Activated CD8-positive, alpha-beta memory T cell treated with anti-CD3 and anti-CD28 coated beads, Interleukin-2, amount 50 U/mL, for 1 hour (primary cell): ENCODE measurements at regions not wholly inside any gene's neighbourhood (a gene's known extent, or its start where the extent isn't known, plus 50 kb on each side); places are given as distances from the start of the nearest gene placed in this dataset.

ENCODE experiments used
- DNase-seq: peaks from one replicate; pipeline ENCODE4 v3.0.0-alpha.2; 2020; ENCODE audit errors: extremely low read depth

- DNase-seq, result no peak
Measured at GRCh38 chr4:82031376-82031927, 342.3 kb downstream of the HNRNPD start.

- no peak for DNase-seq
Measured at GRCh38 chr4:82017680-82018079, 356.1 kb downstream of the HNRNPD start.

- DNase-seq, result no peak
Measured at GRCh38 chr4:82005158-82005557, 368.6 kb downstream of the HNRNPD start.

DNA sequence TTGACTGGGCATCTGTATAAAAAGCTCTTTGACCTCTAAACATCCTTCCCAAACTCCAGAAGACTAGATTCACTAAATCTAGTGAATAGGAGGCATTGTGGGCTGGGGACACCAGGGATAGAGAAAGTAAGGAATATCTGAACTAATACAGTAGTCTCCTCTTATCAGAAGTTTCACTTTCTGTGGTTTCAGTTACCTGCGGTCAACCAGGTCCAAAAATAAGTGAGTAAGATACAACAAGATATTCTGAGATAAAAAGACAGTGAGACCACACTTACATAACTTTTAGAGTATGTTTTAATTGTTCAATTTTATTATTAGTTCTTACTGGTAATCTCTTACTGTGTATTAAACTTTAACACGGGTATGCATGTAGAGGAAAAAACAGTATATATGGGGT, 376.5 kb downstream of the HNRNPD start:
- no peak for DNase-seq

DNA sequence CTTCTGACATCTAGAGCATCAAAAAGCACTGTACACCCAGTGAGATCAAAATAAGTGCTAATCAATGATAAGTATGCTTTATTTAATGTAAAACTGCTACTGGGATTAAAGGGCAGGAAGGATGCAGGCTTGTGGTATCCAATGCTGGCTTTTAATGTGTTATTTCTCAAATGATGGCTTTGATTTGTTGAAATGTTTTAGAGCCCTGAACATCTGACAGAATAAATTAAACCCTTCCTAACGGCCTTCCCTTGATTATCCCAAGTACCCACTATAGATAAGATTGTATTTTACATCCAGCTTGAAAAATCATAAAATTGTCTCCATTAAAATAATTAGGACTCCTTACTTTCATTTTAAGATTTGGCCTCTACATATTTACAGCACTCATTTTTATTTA, 382.9 kb downstream of the HNRNPD start:
- no peak for DNase-seq

DNA sequence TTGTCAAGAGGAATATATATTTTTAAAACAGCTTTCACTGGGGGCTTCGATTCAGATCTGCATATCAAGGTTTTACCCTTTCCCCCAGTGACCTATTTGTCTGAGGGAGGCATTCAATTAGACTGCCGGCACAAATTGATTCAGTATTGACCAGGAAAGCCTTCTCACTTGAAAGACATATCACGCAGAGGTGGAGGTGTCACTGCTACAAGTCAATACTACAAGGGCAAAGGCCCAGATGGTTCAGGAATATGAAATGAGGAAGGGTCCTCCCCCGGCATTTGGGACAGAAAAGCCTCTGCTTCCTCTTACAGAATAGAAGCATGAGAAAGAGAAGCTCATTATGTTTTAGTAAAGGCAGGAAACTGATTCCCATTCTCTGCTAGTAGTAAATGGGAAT, 383.6 kb downstream of the HNRNPD start:
- DNase-seq, result no peak

DNA sequence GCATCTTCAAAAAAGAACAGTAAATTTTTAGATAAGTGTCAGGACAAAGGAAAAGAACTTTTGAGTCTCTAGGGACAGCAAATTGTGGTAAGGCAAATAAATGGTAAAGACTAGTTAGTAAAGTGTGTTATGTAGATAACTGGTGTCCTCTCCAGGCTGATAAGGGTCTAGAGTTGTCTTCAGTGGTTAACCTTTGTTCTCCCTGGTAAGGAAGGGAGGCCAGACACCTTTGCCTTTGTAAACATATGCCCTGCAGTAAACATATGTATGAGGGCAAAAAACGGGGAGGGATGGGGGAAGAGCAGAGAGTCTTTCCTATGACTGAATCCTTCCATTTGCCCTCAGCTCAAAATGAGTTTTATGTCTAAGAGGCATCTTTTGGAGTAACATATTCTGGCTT, 384.6 kb downstream of the HNRNPD start:
- DNase-seq, result no peak

DNA sequence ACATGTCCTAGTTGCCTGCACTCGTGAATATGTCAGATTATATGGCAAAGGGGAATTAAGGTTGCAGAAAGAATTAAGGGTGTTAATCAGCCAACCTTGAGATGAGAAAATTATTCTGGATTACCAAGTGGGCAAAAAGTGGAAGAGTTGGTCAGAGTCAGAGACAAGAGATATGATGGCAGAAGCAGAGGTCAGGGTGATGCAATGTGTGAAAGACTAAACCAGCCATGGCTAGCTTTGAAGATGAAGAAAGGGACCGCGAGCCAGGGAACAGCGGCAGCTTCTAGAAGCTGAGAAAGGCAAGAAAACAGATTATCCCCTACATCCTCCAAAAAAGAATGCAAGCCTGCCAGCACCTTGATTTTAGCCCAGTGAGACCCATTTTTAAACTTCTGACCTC, 385.6 kb downstream of the HNRNPD start:
- DNase-seq, result no peak

GRCh38 chr4:81984746-81985145, 389.0 kb downstream of the HNRNPD start:
- no peak for DNase-seq

DNA sequence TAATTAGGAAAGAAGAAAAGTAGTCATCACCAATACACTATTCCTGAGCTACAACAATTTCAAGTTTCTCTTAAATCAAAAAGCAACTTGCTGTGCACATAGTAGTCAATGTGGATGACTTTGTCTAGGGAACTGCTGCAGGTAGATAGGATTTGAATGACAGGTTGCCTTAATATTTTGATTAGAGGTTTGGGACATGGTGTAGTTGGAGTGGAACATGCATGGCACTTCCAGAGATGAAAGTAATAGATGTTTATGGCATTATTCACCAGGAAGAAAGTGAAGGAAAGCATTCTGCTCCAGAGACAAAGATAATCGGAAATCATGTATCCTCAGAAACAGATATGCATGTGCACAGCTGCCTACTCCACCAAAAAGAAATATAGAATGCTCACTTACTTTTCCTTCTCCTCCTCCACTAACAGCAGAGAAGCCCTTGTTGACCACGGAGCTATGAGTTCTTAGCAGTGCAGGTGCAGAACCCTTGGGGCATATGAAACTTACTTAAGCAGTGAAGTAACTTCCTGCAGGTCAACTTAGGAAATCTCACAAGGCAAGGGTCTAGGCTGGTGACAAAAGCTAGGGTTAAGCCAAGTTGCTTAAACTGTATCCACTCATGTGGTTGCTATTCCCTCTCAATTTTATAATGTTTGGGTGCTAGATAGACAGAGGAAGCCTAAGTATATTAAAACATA, 390.8 kb downstream of the HNRNPD start:
- DNase-seq, result no peak

DNA sequence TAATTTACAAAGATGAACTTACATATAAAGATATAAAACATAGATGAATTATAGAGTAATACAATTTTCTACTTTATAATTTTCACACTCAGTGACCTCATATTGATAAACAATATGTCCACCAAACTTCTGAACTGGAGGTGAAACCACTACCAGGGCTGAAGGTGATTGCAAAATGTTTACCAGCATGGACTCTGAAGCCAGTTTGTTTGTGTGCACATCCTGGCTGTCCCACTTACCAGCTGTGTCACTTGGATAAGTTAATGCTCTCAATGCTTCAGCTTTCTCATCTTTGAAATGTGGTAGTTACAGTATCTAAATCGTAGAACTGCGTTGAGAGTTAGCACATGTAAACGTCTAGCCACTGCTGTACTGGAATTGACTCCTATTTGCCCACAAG, 392.6 kb downstream of the HNRNPD start:
- DNase-seq, result no peak

GRCh38 chr4:81974523-81974922, 399.3 kb downstream of the HNRNPD start:
- DNase-seq, result no peak

DNA sequence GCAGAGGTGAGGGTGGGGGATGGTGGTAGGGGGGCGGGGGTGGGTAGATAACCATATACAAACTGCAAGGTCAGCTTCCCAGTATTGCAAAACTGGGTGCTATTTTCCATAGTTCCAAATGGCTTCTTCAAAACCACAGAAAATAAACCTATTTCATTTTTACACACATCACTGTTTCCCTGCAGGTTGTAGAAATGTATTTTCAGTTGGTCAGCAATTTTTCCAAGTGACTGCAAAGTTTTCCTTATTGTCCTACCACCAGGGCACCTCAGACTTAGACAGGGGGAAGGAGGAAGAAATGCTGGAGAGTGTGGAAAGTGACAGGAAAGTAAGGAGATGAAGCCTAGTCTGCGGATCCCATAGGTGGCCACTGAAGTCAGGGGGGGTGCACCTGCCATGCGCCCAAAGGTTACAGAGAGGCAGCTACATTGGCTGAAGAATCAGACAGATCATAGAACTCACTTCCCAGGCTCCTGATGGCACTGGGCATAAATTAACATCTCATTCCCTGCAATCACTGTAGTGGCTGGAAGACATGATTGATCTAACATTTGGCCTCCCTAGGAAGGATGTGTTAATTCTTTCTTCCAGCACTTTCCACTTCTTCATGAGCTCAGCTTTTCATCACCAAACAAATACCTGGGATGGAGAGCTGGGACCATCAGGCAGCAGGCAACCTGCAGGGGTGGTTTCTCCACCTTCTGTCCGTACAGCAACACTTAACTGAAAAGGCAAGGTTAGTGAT, 402.0 kb downstream of the HNRNPD start:
- DNase-seq, result no peak

DNA sequence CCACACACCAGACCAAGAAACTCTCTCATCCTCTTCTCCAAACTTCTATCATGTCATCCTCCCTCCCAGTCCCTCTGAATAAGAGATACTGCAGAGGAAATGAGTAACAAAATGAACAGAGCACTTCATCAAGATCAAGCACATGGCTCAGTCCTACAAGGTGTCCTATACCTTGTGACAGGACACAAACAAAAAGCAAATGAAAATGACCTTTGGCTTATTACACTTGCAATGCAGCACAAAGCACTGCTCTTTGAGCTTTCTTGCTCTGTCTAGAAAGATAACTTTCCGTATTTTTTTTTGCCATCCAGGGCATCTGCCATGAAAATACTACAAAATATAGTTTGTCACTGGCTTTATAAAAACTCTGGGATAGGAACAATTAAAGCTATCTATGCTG, 402.7 kb downstream of the HNRNPD start:
- DNase-seq, result no peak

DNA sequence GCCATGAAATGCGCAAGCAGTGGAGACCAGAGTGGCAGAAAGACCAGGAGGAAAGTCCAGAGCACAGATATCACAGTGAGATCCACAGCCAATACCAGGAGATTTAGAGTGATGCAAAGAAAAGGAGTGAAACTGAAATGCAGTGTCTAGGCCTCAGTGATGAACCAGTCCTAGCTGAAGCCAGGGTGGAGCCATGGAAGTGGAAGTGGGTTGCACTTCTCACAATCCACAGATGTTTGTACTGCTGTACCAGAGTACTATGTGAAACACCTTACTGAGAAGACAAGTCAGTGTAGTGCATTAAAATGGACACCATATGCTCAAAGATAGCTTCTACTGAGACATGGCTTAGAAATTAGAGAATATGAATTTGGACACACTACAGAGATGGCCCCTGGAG, 403.3 kb downstream of the HNRNPD start:
- no peak for DNase-seq

GRCh38 chr4:81966676-81967075, 407.1 kb downstream of the HNRNPD start:
- no peak for DNase-seq

GRCh38 chr4:81965911-81966310, 407.9 kb downstream of the HNRNPD start:
- DNase-seq, result no peak

DNA sequence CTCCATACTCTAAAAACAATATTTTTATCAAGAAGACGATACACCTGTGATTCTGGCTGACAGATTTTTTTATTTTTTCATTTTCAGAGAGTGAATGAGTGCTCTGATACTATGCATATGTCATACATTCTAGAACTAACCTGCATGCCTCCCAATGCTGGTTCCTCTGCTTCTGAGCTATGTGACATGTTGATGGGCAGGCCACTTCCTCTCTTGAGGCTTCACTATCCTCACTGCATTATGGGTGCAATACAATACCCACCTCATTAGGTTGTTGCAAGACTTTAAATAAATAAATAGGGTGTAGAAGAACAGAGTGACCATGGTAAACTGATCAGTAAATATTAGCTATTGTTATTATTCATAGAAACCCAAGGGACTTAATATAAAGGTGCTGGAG, 408.3 kb downstream of the HNRNPD start:
- DNase-seq, result no peak

DNA sequence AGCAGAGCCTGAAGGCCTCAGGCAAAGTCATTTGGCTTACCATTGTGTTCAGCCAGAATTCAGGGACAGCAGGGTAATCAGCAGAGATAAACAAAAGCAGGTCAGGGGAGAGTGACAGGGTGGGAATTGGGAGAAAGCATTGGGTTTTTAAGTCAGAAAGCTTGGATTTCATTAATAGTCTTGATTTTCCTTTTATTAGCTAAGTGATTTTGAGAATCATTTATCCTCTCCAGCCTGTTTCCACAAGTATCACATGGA, 410.1 kb downstream of the HNRNPD start:
- DNase-seq, result no peak

DNA sequence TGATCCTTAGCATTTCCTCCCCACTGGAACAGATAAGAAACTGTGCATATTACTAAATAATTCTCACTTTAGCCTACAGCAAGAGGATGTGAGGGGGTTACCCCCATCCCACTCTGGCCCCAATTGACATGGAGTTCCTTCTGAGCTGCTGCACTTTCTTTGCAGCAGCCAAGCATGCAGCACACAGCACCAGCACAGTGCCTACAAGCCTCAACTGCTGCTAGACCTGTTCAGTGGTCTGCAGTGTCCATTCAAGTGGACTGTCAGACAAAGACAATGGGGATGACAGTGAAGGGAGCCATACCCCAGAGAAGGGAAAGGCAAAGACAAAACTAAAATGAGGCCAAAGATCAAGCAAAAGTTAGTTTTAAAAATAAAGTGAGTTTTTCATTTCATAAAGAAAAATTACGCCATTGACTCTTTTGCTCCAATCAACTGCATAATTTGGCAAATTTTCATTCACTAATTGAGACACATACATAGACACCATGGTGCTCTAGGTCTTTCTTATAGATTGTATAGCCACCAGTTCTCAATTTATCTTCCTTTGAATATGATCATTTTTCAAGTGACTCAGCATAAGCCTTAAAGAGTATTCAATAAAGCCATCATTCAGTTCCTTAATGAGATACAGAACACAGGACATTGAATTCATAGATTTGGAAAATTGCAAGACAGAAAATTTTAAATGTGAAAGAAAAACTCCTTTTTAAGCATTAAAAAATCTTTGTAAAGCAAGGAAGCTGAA, 410.6 kb downstream of the HNRNPD start:
- DNase-seq, result no peak

DNA sequence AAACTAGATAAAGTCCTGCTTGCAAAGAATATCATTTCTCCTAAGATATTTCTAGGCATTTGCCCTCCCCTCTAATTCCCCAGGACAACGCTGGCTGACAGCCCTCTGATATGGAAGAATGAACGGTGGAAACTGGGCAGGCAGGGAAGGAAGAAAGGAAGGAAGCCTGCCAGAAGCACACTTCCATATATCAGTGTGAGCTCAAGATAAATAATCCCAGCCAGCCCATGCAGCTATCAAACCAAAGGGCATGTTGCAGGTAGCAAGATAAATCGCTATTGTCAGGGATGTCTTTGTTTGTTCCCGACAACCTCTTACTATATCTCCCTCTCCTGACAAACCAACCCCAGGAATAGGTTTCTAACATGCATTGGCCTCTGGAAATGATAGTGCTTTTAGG, 412.8 kb downstream of the HNRNPD start:
- DNase-seq, result no peak

GRCh38 chr4:81954271-81954670, 419.5 kb downstream of the HNRNPD start:
- no peak for DNase-seq

GRCh38 chr4:81951891-81952455, 421.8 kb downstream of the HNRNPD start:
- DNase-seq, result no peak
